Thyroid gland (tissue), 4 donors: ENCODE measurements at regions not wholly inside any gene's neighbourhood (a gene's known extent, or its start where the extent isn't known, plus 50 kb on each side); places are given as distances from the start of the nearest gene placed in this dataset.
A peak's percentile ranks its signal among the peaks of the same experiment; 100 is the strongest.

ENCODE experiments used
- DNase-seq, 2 donors: peaks; one replicate each; pipeline ENCODE4 v3.0.0-alpha.2; 2019
- H3K27ac ChIP-seq, 3 donors: fragments of 200-600 bp; sonication (generic); 1 replicate in 2 of 3; 2 replicates in 1 of 3; pipeline ENCODE4 v1.5.1; 2016 to 2019; ENCODE audit warnings: mild to moderate bottlenecking in 1 of 3, moderate library complexity in 1 of 3
- H3K27me3 ChIP-seq: fragments of 200-600 bp; sonication (generic); one replicate; pipeline ENCODE4 v1.5.1; 2019
- H3K36me3 ChIP-seq, 2 donors: fragments of 200-600 bp; sonication (generic); one replicate each; pipeline ENCODE4 v1.5.1; 2016 to 2019
- H3K4me1 ChIP-seq, 2 donors: fragments of 200-600 bp; sonication (generic); one replicate each; pipeline ENCODE4 v1.5.1; 2017 to 2019
- H3K4me3 ChIP-seq, 3 donors: fragments of 200-600 bp; sonication (generic); replicated peaks in 1 of 3; 1 replicate in 2 of 3; 2 replicates in 1 of 3; pipeline ENCODE4 v1.5.1; 2016; ENCODE audit warnings: mild to moderate bottlenecking in 1 of 3
- H3K9me3 ChIP-seq: fragments of 200-600 bp; sonication (generic); one replicate; pipeline ENCODE4 v1.5.1; 2017
- CTCF ChIP-seq, 6 experiments: fragments of 200-600 bp in 3 of 6; fragments of 450-650 bp in 3 of 6; sonication (generic) in 3 of 6; IDR thresholded peaks; one replicate each; pipeline ENCODE4 v1.5.1; 2016 to 2019; ENCODE audit warnings: antibody characterized with exemption in 6 of 6, mild to moderate bottlenecking in 2 of 6, inconsistent platforms in 1 of 6, moderate library complexity in 1 of 6
- POLR2A ChIP-seq, 2 donors: fragments of 450-650 bp; IDR thresholded peaks; one replicate each; pipeline ENCODE4 v1.6.1; 2017; ENCODE audit warnings: antibody characterized with exemption in 2 of 2, mild to moderate bottlenecking in 2 of 2, moderate library complexity in 1 of 2
- WGBS, 2 donors: methylation state at CpG; one replicate each; pipeline ENCODE4 v1.1.5; 2017; 5-methylcytosine and 5-hydroxymethylcytosine counted together
- intact Hi-C: fragments of 100-400 bp; cut with DNase I; formaldehyde crosslinking; loops from one replicate; pipeline ENCODE4 v1.15.1; 2023

- H3K4me1 ChIP-seq = peaks cover 13 to 14% of the 10 kb centered on the region in 2 donors
- intact Hi-C loops = no loop called here
- 89 to 95% methylated on average over 5 of the region's 5 CpGs for WGBS, 2 donors
- H3K27ac ChIP-seq = no peak overlapping the region
- TF ChIP-seq CTCF (IDR thresholded peaks at IDR 0.05) = no peak
- no peak for TF ChIP-seq POLR2A (IDR thresholded peaks at IDR 0.05)
- no peak overlapping the region for H3K4me3 ChIP-seq
- no peaks in the 10 kb centered on the region for H3K9me3 ChIP-seq
- DNase-seq = no peak
- H3K36me3 ChIP-seq = no peaks in the 10 kb centered on the region
- H3K27me3 ChIP-seq = no peaks in the 10 kb centered on the region
Measured at GRCh38 chr3:194042927-194043326, 93.0 kb upstream of the HES1 start.

- H3K27ac ChIP-seq = no peak overlapping the region
- intact Hi-C loops = no loop called here
- H3K36me3 ChIP-seq = no peaks in the 10 kb centered on the region
- TF ChIP-seq POLR2A (IDR thresholded peaks at IDR 0.05) (no peak), CTCF (IDR thresholded peaks at IDR 0.05) (no peak)
- H3K4me3 ChIP-seq = no peak overlapping the region
- WGBS, 2 donors = 73 to 76% methylated on average over 3 of the region's 3 CpGs
- H3K27me3 ChIP-seq = no peaks in the 10 kb centered on the region
- peaks cover 15% of the 10 kb centered on the region in 2 donors for H3K4me1 ChIP-seq
- no peak for DNase-seq
- H3K9me3 ChIP-seq = no peaks in the 10 kb centered on the region
Measured at GRCh38 chr3:194043516-194043915, 92.4 kb upstream of the HES1 start.

GRCh38 chr3:194045289-194045688, 90.7 kb upstream of the HES1 start:
- DNase-seq = no peak
- Histone ChIP-seq H3K4me3 (no peak overlapping the region), H3K4me1 (peaks cover 15% of the 10 kb centered on the region in 2 donors), H3K27me3 (no peaks in the 10 kb centered on the region), H3K27ac (no peak overlapping the region), H3K9me3 (no peaks in the 10 kb centered on the region), H3K36me3 (no peaks in the 10 kb centered on the region)
- no peak for TF ChIP-seq POLR2A (IDR thresholded peaks at IDR 0.05)
- intact Hi-C loops = no loop called here
- 95 to 96% methylated on average over 1 of the region's 1 CpG for WGBS, 2 donors

- H3K4me3 ChIP-seq = no peak overlapping the region
- no peaks in the 10 kb centered on the region for H3K27me3 ChIP-seq
- peaks cover 15% of the 10 kb centered on the region in 2 donors for H3K4me1 ChIP-seq
- no peaks in the 10 kb centered on the region for H3K36me3 ChIP-seq
- 86 to 100% methylated on average over 2 of the region's 2 CpGs for WGBS, 2 donors
- TF ChIP-seq CTCF (IDR thresholded peaks at IDR 0.05) (no peak), POLR2A (IDR thresholded peaks at IDR 0.05) (no peak)
- no peak for DNase-seq
- H3K9me3 ChIP-seq = no peaks in the 10 kb centered on the region
- no peak overlapping the region for H3K27ac ChIP-seq
- intact Hi-C loops = no loop called here
Measured at GRCh38 chr3:194045919-194046318, 90.0 kb upstream of the HES1 start.

DNA sequence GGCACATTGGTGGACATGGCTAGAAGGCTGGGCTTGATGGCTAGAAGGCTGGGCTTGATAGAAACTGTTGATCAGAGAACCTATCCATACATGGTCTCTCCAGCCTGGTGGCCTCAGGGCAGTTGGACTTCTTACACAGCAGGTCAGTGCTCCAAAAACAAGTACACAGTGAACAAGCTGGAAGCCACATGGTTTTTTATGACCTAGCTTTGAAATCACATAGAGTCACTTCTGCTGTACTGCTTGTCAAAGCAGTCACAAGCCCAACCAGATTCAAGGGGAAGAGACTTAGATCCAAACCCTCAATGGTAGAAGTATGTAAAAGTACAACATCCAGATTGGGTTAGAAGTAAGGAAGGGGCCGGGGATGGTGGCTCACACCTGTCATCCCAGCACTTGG, 89.4 kb upstream of the HES1 start:
- Histone ChIP-seq H3K4me3 (no peak overlapping the region), H3K27ac (peak overlapping the region in 1 of 3 donors; percentile 75), H3K4me1 (peaks cover 15% of the 10 kb centered on the region in 2 donors), H3K9me3 (no peaks in the 10 kb centered on the region), H3K27me3 (no peaks in the 10 kb centered on the region), H3K36me3 (no peaks in the 10 kb centered on the region)
- TF ChIP-seq CTCF (IDR thresholded peaks at IDR 0.05) (no peak), POLR2A (IDR thresholded peaks at IDR 0.05) (no peak)
- intact Hi-C loops = no loop called here
- WGBS, 2 donors = 91 to 100% methylated on average over 1 of the region's 1 CpG
- DNase-seq = no peak
